ENCODE measurements at regions not wholly inside any gene's neighbourhood (a gene's known extent, or its start where the extent isn't known, plus 50 kb on each side); places are given as distances from the start of the nearest gene placed in this dataset.

DNA sequence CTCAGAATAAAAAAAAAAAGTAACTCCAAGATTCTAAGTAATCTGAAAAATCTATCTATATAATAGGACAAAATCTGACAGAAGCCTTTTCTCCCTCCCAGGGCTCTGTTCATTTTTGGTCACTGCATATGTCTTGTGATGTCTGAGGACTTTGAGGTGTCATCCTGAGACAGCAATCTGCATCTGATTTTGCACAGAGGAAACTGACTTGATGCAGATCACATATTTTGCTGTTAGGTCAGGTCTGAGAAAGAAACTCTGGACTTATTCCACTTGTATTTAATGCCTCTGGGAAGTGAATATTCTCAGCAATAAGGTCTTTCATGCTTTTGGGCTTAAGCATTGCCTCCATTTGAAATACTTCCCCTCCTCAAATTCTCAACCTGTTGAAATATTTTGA lies 295.2 kb upstream of the THBS1 start:
- TF ChIP-seq, protein P1, sequence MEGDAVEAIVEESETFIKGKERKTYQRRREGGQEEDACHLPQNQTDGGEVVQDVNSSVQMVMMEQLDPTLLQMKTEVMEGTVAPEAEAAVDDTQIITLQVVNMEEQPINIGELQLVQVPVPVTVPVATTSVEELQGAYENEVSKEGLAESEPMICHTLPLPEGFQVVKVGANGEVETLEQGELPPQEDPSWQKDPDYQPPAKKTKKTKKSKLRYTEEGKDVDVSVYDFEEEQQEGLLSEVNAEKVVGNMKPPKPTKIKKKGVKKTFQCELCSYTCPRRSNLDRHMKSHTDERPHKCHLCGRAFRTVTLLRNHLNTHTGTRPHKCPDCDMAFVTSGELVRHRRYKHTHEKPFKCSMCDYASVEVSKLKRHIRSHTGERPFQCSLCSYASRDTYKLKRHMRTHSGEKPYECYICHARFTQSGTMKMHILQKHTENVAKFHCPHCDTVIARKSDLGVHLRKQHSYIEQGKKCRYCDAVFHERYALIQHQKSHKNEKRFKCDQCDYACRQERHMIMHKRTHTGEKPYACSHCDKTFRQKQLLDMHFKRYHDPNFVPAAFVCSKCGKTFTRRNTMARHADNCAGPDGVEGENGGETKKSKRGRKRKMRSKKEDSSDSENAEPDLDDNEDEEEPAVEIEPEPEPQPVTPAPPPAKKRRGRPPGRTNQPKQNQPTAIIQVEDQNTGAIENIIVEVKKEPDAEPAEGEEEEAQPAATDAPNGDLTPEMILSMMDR (IDR thresholded peaks at IDR 0.05; ENCODE audit: insufficient read depth, low read length, poor library complexity, severe bottlenecking): no peak
- TF ChIP-seq EZH2phosphoT487 (conservative IDR thresholded peaks at IDR 0.05; ENCODE audit: low read length): no peak

Measured in SU-DHL-6 (cell line).